MCF 10A (cell line): ENCODE measurements at regions not wholly inside any gene's neighbourhood (a gene's known extent, or its start where the extent isn't known, plus 50 kb on each side); places are given as distances from the start of the nearest gene placed in this dataset.
A peak's percentile ranks its signal among the peaks of the same experiment; 100 is the strongest.

Experiments used
- BruUV-seq: library from RNA; stranded (reverse); fragments of 400-500 nt; replicated peaks from 2 replicates; lab custom pipeline; 2021; lab: Mats Ljungman, UMichigan
- CTCF ChIA-PET: fragments of 300-600 bp; sonication (Branson Sonifier 250); formaldehyde crosslinking; extraction: SDS; loops from one replicate; lab custom pipeline; 2021; ENCODE audit warnings: antibody characterized with exemption, inconsistent platforms; lab: Yijun Ruan, JAX
- POLR2A ChIA-PET: fragments of 300-600, 350-650 bp; sonication (Branson Sonifier 250); formaldehyde crosslinking; extraction: SDS; loops from one replicate; lab custom pipeline; 2020; ENCODE audit warnings: antibody characterized with exemption, inconsistent platforms; lab: Yijun Ruan, JAX
- DNase-seq: peaks from one replicate; pipeline ENCODE4 v3.0.0-alpha.2; 2018; ENCODE audit not compliant: unreplicated experiment
- H3K27ac Mint-ChIP-seq: one replicate; pipeline ENCODE4 v1.8.0; 2022; ENCODE audit warnings: mild to moderate bottlenecking, low read depth, mixed read lengths; ENCODE audit not compliant: unreplicated experiment
- H3K27me3 Mint-ChIP-seq: one replicate; pipeline ENCODE4 v1.8.0; 2022; ENCODE audit warnings: mixed read lengths; ENCODE audit not compliant: insufficient read depth, unreplicated experiment
- H3K36me3 Mint-ChIP-seq: one replicate; pipeline ENCODE4 v1.8.0; 2022; ENCODE audit warnings: mild to moderate bottlenecking, moderate library complexity, mixed read lengths; ENCODE audit not compliant: insufficient read depth, unreplicated experiment
- H3K4me1 Mint-ChIP-seq: one replicate; pipeline ENCODE4 v1.8.0; 2022; ENCODE audit warnings: mixed read lengths; ENCODE audit not compliant: insufficient read depth, unreplicated experiment
- H3K4me3 Mint-ChIP-seq: one replicate; pipeline ENCODE4 v1.8.0; 2022; ENCODE audit warnings: mild to moderate bottlenecking, moderate library complexity, mixed read lengths; ENCODE audit not compliant: unreplicated experiment
- H3K9me3 Mint-ChIP-seq: one replicate; pipeline ENCODE4 v1.8.0; 2022; ENCODE audit warnings: mixed read lengths; ENCODE audit not compliant: unreplicated experiment
- intact Hi-C: fragments of 100-400 bp; cut with micrococcal nuclease; formaldehyde crosslinking; loops from 2 replicates; pipeline ENCODE4 v1.14.1; 2022
- TF ChIP-seq, protein P1 (sequence below): fragments of 200-600 bp; IDR thresholded peaks from one replicate; pipeline ENCODE4 v1.8.0; 2022; ENCODE audit warnings: antibody characterized with exemption, mild to moderate bottlenecking; ENCODE audit not compliant: unreplicated experiment

GRCh38 chr13:104404325-104404724 lies 1338.1 kb upstream of the SLC10A2 start:
- no peak overlapping the region for H3K4me3 Mint-ChIP-seq
- H3K36me3 Mint-ChIP-seq, result no peaks in the 10 kb centered on the region
- no TSS peak for BruUV-seq
- H3K27me3 Mint-ChIP-seq, result no peaks in the 10 kb centered on the region
- H3K27ac Mint-ChIP-seq, result no peak overlapping the region
- intact Hi-C loops, result no loop called here
- ChIA-PET CTCF (no interaction called here), POLR2A (no interaction called here)
- no peaks in the 10 kb centered on the region for H3K9me3 Mint-ChIP-seq
- DNase-seq, result no peak
- H3K4me1 Mint-ChIP-seq, result no peaks in the 10 kb centered on the region
- TF ChIP-seq, protein P1, sequence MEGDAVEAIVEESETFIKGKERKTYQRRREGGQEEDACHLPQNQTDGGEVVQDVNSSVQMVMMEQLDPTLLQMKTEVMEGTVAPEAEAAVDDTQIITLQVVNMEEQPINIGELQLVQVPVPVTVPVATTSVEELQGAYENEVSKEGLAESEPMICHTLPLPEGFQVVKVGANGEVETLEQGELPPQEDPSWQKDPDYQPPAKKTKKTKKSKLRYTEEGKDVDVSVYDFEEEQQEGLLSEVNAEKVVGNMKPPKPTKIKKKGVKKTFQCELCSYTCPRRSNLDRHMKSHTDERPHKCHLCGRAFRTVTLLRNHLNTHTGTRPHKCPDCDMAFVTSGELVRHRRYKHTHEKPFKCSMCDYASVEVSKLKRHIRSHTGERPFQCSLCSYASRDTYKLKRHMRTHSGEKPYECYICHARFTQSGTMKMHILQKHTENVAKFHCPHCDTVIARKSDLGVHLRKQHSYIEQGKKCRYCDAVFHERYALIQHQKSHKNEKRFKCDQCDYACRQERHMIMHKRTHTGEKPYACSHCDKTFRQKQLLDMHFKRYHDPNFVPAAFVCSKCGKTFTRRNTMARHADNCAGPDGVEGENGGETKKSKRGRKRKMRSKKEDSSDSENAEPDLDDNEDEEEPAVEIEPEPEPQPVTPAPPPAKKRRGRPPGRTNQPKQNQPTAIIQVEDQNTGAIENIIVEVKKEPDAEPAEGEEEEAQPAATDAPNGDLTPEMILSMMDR, result no peak

DNA sequence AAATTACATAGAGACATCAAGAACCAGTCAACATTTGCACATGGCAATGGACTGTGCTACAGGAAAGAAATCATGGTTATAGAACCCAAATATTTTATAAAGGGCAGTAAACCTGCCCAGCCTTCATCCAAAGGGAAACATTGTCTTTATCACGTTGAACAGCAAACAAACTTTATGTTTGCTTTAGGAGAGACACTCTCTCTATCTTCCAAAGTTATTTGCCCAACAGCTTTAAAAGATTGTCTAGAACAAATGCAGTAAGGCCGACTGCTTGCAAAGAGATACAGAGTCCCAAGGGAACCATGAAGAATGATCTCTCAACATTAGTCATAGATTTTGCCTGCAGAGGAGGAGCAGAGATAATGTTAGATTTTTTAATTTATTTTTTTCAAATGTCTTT lies 1323.5 kb upstream of the SLC10A2 start:
- Mint-ChIP-seq H3K27ac (no peak overlapping the region), H3K36me3 (no peaks in the 10 kb centered on the region), H3K9me3 (peaks cover 8% of the 10 kb centered on the region), H3K4me1 (no peaks in the 10 kb centered on the region), H3K4me3 (no peak overlapping the region), H3K27me3 (no peaks in the 10 kb centered on the region)
- no TSS peak for BruUV-seq
- POLR2A ChIA-PET, result no interaction called here
- TF ChIP-seq, protein P1, result no peak
- DNase-seq, result no peak
- intact Hi-C loops, result no loop called here
- CTCF ChIA-PET, result no interaction called here

- no peak for DNase-seq
- no peaks in the 10 kb centered on the region for H3K4me1 Mint-ChIP-seq
- peaks cover 8% of the 10 kb centered on the region for H3K9me3 Mint-ChIP-seq
- H3K4me3 Mint-ChIP-seq, result no peak overlapping the region
- no peak overlapping the region for H3K27ac Mint-ChIP-seq
- H3K36me3 Mint-ChIP-seq, result no peaks in the 10 kb centered on the region
- ChIA-PET CTCF (no interaction called here), POLR2A (no interaction called here)
- intact Hi-C loops, result no loop called here
- H3K27me3 Mint-ChIP-seq, result no peaks in the 10 kb centered on the region
- BruUV-seq, result no TSS peak
- TF ChIP-seq, protein P1, result no peak
These were observed 1321.3 kb upstream of the SLC10A2 start for GRCh38 chr13:104387510-104387909.

- ChIA-PET CTCF (no interaction called here), POLR2A (no interaction called here)
- peak; percentile 71 for DNase-seq
- Mint-ChIP-seq H3K9me3 (no peaks in the 10 kb centered on the region), H3K4me3 (no peak overlapping the region), H3K36me3 (no peaks in the 10 kb centered on the region), H3K4me1 (no peaks in the 10 kb centered on the region), H3K27ac (no peak overlapping the region), H3K27me3 (no peaks in the 10 kb centered on the region)
- no TSS peak for BruUV-seq
- intact Hi-C loops, result no loop called here
- TF ChIP-seq, protein P1, result no peak
These were observed 1319.2 kb upstream of the SLC10A2 start for GRCh38 chr13:104385404-104385803.
